ENCODE measurements at regions not wholly inside any gene's neighbourhood (a gene's known extent, or its start where the extent isn't known, plus 50 kb on each side); places are given as distances from the start of the nearest gene placed in this dataset.

- in situ Hi-C loops (cut with MboI; ENCODE audit: low pct_ligation_motif_present in 1 of 4, low pct_unique_long_range_greater_than_20kb in 1 of 4, low sequenced_read_pairs in 3 of 4) = no loop called here
- Histone ChIP-seq H3K4me3 (no peak overlapping the region), H3K27me3 (no peaks in the 10 kb centered on the region), H3K4me1 (no peaks in the 10 kb centered on the region), H3K9me3 (no peaks in the 10 kb centered on the region), H3K36me3 (no peaks in the 10 kb centered on the region), H3K27ac (no peak overlapping the region)
- no peak for DNase-seq
- TF ChIP-seq POLR2A (IDR thresholded peaks at IDR 0.05) (no peak), EP300 (IDR thresholded peaks at IDR 0.05; ENCODE audit: low read depth) (no peak)
- intact Hi-C loops (cut with DNase I; ENCODE audit: low total_unique reads) = no loop called here
Measured at GRCh38 chr16:51872524-51872923, 674.4 kb downstream of the TOX3 start.

- intact Hi-C loops (cut with DNase I; ENCODE audit: low total_unique reads) = no loop called here
Measured at GRCh38 chr16:51870296-51870854, 676.6 kb downstream of the TOX3 start.

GRCh38 chr16:51869176-51869575, 677.8 kb downstream of the TOX3 start:
- 89 to 100% methylated on average over 1 of the region's 1 CpG for WGBS, 2 donors (ENCODE audit: low coverage in 1 of 2)
- intact Hi-C loops (cut with DNase I; ENCODE audit: low total_unique reads) = no loop called here

More at GRCh38 chr16:51870296-51870854, 676.6 kb downstream of the TOX3 start:
- no peak for DNase-seq
- Histone ChIP-seq H3K4me3 (no peak overlapping the region), H3K9me3 (no peaks in the 10 kb centered on the region), H3K36me3 (no peaks in the 10 kb centered on the region), H3K27ac (no peak overlapping the region), H3K4me1 (no peaks in the 10 kb centered on the region), H3K27me3 (no peaks in the 10 kb centered on the region)
- in situ Hi-C loops (cut with MboI; ENCODE audit: low pct_ligation_motif_present in 1 of 4, low pct_unique_long_range_greater_than_20kb in 1 of 4, low sequenced_read_pairs in 3 of 4) = no loop called here
- TF ChIP-seq POLR2A (IDR thresholded peaks at IDR 0.05) = no peak
- WGBS, 2 donors (ENCODE audit: low coverage in 1 of 2) = 48 to 73% methylated on average over 2 of the region's 2 CpGs

GRCh38 chr16:51868631-51869030, 678.3 kb downstream of the TOX3 start:
- intact Hi-C loops (cut with DNase I; ENCODE audit: low total_unique reads) = no loop called here

More at GRCh38 chr16:51869176-51869575, 677.8 kb downstream of the TOX3 start:
- no peak for TF ChIP-seq POLR2AphosphoS5 (IDR thresholded peaks at IDR 0.05)
- TF ChIP-seq CTCF (IDR thresholded peaks at IDR 0.05) = no peak
- no peak for TF ChIP-seq POLR2A (IDR thresholded peaks at IDR 0.05)
- no peak for TF ChIP-seq EP300 (IDR thresholded peaks at IDR 0.05; ENCODE audit: low read depth)
- in situ Hi-C loops (cut with MboI; ENCODE audit: low pct_ligation_motif_present in 1 of 4, low pct_unique_long_range_greater_than_20kb in 1 of 4, low sequenced_read_pairs in 3 of 4) = no loop called here
- no peak overlapping the region for H3K27ac ChIP-seq
- DNase-seq = no peak
- H3K4me1 ChIP-seq = no peaks in the 10 kb centered on the region
- no peaks in the 10 kb centered on the region for H3K36me3 ChIP-seq
- H3K9me3 ChIP-seq = no peaks in the 10 kb centered on the region
- H3K27me3 ChIP-seq = no peaks in the 10 kb centered on the region
- H3K4me3 ChIP-seq = no peak overlapping the region

GRCh38 chr16:51867386-51868065, 679.4 kb downstream of the TOX3 start:
- Histone ChIP-seq H3K4me3 (no peak overlapping the region), H3K4me1 (no peaks in the 10 kb centered on the region), H3K36me3 (no peaks in the 10 kb centered on the region), H3K27ac (no peak overlapping the region), H3K27me3 (no peaks in the 10 kb centered on the region), H3K9me3 (no peaks in the 10 kb centered on the region)
- 82 to 90% methylated on average over 8 of the region's 8 CpGs for WGBS, 2 donors (ENCODE audit: low coverage in 1 of 2)
- in situ Hi-C loops (cut with MboI; ENCODE audit: low pct_ligation_motif_present in 1 of 4, low pct_unique_long_range_greater_than_20kb in 1 of 4, low sequenced_read_pairs in 3 of 4) (no loop called here), intact Hi-C loops (cut with DNase I; ENCODE audit: low total_unique reads) (no loop called here)
- TF ChIP-seq POLR2A (IDR thresholded peaks at IDR 0.05) (no peak), POLR2AphosphoS5 (IDR thresholded peaks at IDR 0.05) (no peak), CTCF (IDR thresholded peaks at IDR 0.05) (no peak), EP300 (IDR thresholded peaks at IDR 0.05; ENCODE audit: low read depth) (no peak)
- DNase-seq = no peak

More at GRCh38 chr16:51868631-51869030, 678.3 kb downstream of the TOX3 start:
- TF ChIP-seq CTCF (IDR thresholded peaks at IDR 0.05) (no peak), POLR2A (IDR thresholded peaks at IDR 0.05) (no peak), EP300 (IDR thresholded peaks at IDR 0.05; ENCODE audit: low read depth) (no peak)
- DNase-seq = no peak
- no peaks in the 10 kb centered on the region for H3K36me3 ChIP-seq
- H3K4me3 ChIP-seq = no peak overlapping the region
- no peaks in the 10 kb centered on the region for H3K27me3 ChIP-seq
- 80% methylated on average over 2 of the region's 2 CpGs; no CpG with 5 or more reads in 1 of the 2 donors for WGBS, 2 donors (ENCODE audit: low coverage in 1 of 2)
- H3K27ac ChIP-seq = no peak overlapping the region
- no peaks in the 10 kb centered on the region for H3K4me1 ChIP-seq
- in situ Hi-C loops (cut with MboI; ENCODE audit: low pct_ligation_motif_present in 1 of 4, low pct_unique_long_range_greater_than_20kb in 1 of 4, low sequenced_read_pairs in 3 of 4) = no loop called here
- no peaks in the 10 kb centered on the region for H3K9me3 ChIP-seq

Data from transverse colon (tissue), 4 donors.